Natural killer cell (primary cell): ENCODE measurements at regions not wholly inside any gene's neighbourhood (a gene's known extent, or its start where the extent isn't known, plus 50 kb on each side); places are given as distances from the start of the nearest gene placed in this dataset.

Experiments used
- ATAC-seq, 3 donors: fragments of 150-1000 bp in 2 of 3; fragments of 200-7000 bp in 1 of 3; cut with Tn5 transposase; 1 replicate in 1 of 3; 2 replicates in 2 of 3; pipeline ENCODE4 v1.10.0; 2021; ENCODE audit warnings: mild to moderate bottlenecking in 2 of 3, moderate library complexity in 2 of 3
- DNase-seq, 2 donors: peaks; one replicate each; pipeline versions ENCODE4 v3.0.0 to v3.0.0-alpha.2; 2013 to 2021; ENCODE audit warnings: mixed read lengths in 1 of 2
- H3K27ac ChIP-seq: one replicate; pipeline ENCODE4 v1.5.1; 2013; ENCODE audit warnings: mild to moderate bottlenecking, low read length
- H3K27me3 ChIP-seq: one replicate; pipeline ENCODE4 v1.6.1; 2013; ENCODE audit warnings: low read length; ENCODE audit not compliant: control insufficient read depth, insufficient read depth
- H3K36me3 ChIP-seq: one replicate; pipeline ENCODE4 v1.6.1; 2013; ENCODE audit warnings: low read length; ENCODE audit not compliant: control insufficient read depth, insufficient read depth
- H3K4me1 ChIP-seq: one replicate; pipeline ENCODE4 v1.6.1; 2013; ENCODE audit warnings: low read length; ENCODE audit not compliant: control insufficient read depth, insufficient read depth
- H3K4me3 ChIP-seq: one replicate; pipeline ENCODE4 v1.5.1; 2013; ENCODE audit warnings: low read length
- H3K9me3 ChIP-seq: one replicate; pipeline ENCODE4 v1.6.1; 2013; ENCODE audit warnings: low read length; ENCODE audit not compliant: control insufficient read depth, insufficient read depth
- H3K27ac Mint-ChIP-seq, 2 donors: one replicate each; pipeline ENCODE4 v1.8.0; 2022; ENCODE audit warnings: mild to moderate bottlenecking in 2 of 2, mixed read lengths in 2 of 2, moderate library complexity in 1 of 2
- H3K27me3 Mint-ChIP-seq, 2 donors: one replicate each; pipeline ENCODE4 v1.8.0; 2022; ENCODE audit warnings: low read depth in 2 of 2, mixed read lengths in 2 of 2
- H3K36me3 Mint-ChIP-seq: one replicate; pipeline ENCODE4 v1.8.0; 2022; ENCODE audit warnings: mixed read lengths
- H3K4me1 Mint-ChIP-seq, 2 donors: one replicate each; pipeline ENCODE4 v1.8.0; 2022; ENCODE audit warnings: mixed read lengths in 2 of 2
- H3K4me3 Mint-ChIP-seq: one replicate; pipeline ENCODE4 v1.8.0; 2022; ENCODE audit warnings: mild to moderate bottlenecking, moderate library complexity, mixed read lengths
- H3K9me3 Mint-ChIP-seq, 2 donors: one replicate each; pipeline ENCODE4 v1.8.0; 2022; ENCODE audit warnings: mixed read lengths in 2 of 2
- CTCF ChIP-seq: fragments of 200-600 bp; IDR thresholded peaks from one replicate; pipeline ENCODE4 v1.8.0; 2022; ENCODE audit warnings: antibody characterized with exemption
- WGBS: methylation state at CpG from one replicate; pipeline ENCODE4 v1.1.7; 2013; ENCODE audit warnings: missing lambda C conversion rate; ENCODE audit not compliant: insufficient coverage; 5-methylcytosine and 5-hydroxymethylcytosine counted together
- intact Hi-C: fragments of 100-400 bp; cut with micrococcal nuclease; formaldehyde crosslinking; loops from one replicate; pipeline ENCODE4 v1.14.2; 2022

- DNase-seq (no peak), ATAC-seq (no peak)
- Mint-ChIP-seq H3K4me1 (no peaks in the 10 kb centered on the region), H3K36me3 (no peaks in the 10 kb centered on the region), H3K9me3 (peaks cover 4 to 9% of the 10 kb centered on the region in 2 donors), H3K27me3 (peaks cover 0 to 5% of the 10 kb centered on the region in 2 donors), H3K4me3 (no peak overlapping the region), H3K27ac (no peak overlapping the region)
- no peak for TF ChIP-seq CTCF
- Histone ChIP-seq H3K36me3 (no peaks in the 10 kb centered on the region), H3K27me3 (no peaks in the 10 kb centered on the region), H3K9me3 (peaks cover 4% of the 10 kb centered on the region), H3K27ac (no peak overlapping the region), H3K4me1 (no peaks in the 10 kb centered on the region), H3K4me3 (no peak overlapping the region)
- intact Hi-C loops, result no loop called here
These were observed 85.4 kb upstream of the HCRTR2 start for GRCh38 chr6:55088902-55089301.

GRCh38 chr6:55089325-55089724 is 85.0 kb upstream of the HCRTR2 start:
- Histone ChIP-seq H3K27ac (no peak overlapping the region), H3K4me3 (no peak overlapping the region), H3K4me1 (no peaks in the 10 kb centered on the region), H3K27me3 (no peaks in the 10 kb centered on the region), H3K36me3 (no peaks in the 10 kb centered on the region), H3K9me3 (peaks cover 4% of the 10 kb centered on the region)
- DNase-seq (no peak), ATAC-seq (no peak)
- Mint-ChIP-seq H3K36me3 (no peaks in the 10 kb centered on the region), H3K4me3 (no peak overlapping the region), H3K27ac (no peak overlapping the region), H3K4me1 (no peaks in the 10 kb centered on the region), H3K9me3 (peaks cover 4 to 9% of the 10 kb centered on the region in 2 donors), H3K27me3 (peaks cover 0 to 5% of the 10 kb centered on the region in 2 donors)
- intact Hi-C loops, result no loop called here
- no CpG with 5 or more reads among the region's 2 CpGs for WGBS
- TF ChIP-seq CTCF, result no peak

GRCh38 chr6:55100686-55101085 is 73.6 kb upstream of the HCRTR2 start:
- no peaks in the 10 kb centered on the region for H3K36me3 Mint-ChIP-seq
- no peak overlapping the region for H3K4me3 Mint-ChIP-seq
- peaks cover 0 to 3% of the 10 kb centered on the region in 2 donors for H3K27me3 Mint-ChIP-seq
- H3K36me3 ChIP-seq, result no peaks in the 10 kb centered on the region
- H3K9me3 Mint-ChIP-seq, result peaks cover 2 to 5% of the 10 kb centered on the region in 2 donors
- ATAC-seq (no peak), DNase-seq (no peak)
- WGBS, result 61% methylated on average over 3 of the region's 3 CpGs
- no peak overlapping the region for H3K27ac ChIP-seq
- intact Hi-C loops, result no loop called here
- no peaks in the 10 kb centered on the region for H3K4me1 ChIP-seq
- H3K27me3 ChIP-seq, result no peaks in the 10 kb centered on the region
- H3K4me3 ChIP-seq, result no peak overlapping the region
- H3K27ac Mint-ChIP-seq, result no peak overlapping the region
- H3K9me3 ChIP-seq, result no peaks in the 10 kb centered on the region
- H3K4me1 Mint-ChIP-seq, result no peaks in the 10 kb centered on the region
- TF ChIP-seq CTCF, result no peak

GRCh38 chr6:55101157-55101556 is 73.2 kb upstream of the HCRTR2 start:
- Histone ChIP-seq H3K9me3 (no peaks in the 10 kb centered on the region), H3K4me3 (no peak overlapping the region), H3K27ac (no peak overlapping the region), H3K4me1 (no peaks in the 10 kb centered on the region), H3K36me3 (no peaks in the 10 kb centered on the region), H3K27me3 (no peaks in the 10 kb centered on the region)
- TF ChIP-seq CTCF, result no peak
- DNase-seq, result no peak
- H3K27me3 Mint-ChIP-seq, result peaks cover 0 to 4% of the 10 kb centered on the region in 2 donors
- ATAC-seq, result no peak
- peaks cover 2 to 5% of the 10 kb centered on the region in 2 donors for H3K9me3 Mint-ChIP-seq
- H3K4me1 Mint-ChIP-seq, result no peaks in the 10 kb centered on the region
- no peak overlapping the region for H3K4me3 Mint-ChIP-seq
- intact Hi-C loops, result no loop called here
- no peak overlapping the region for H3K27ac Mint-ChIP-seq
- H3K36me3 Mint-ChIP-seq, result no peaks in the 10 kb centered on the region
- WGBS, result 100% methylated on average over 1 of the region's 2 CpGs
